Neuronal stem cell (in vitro differentiated cells): ENCODE measurements at regions not wholly inside any gene's neighbourhood (a gene's known extent, or its start where the extent isn't known, plus 50 kb on each side); places are given as distances from the start of the nearest gene placed in this dataset.

Source experiments
- DNase-seq: peaks from one replicate; pipeline ENCODE4 v3.0.0-alpha.2; 2013; ENCODE audit warnings: low spot score
- H2AFZ ChIP-seq: one replicate; pipeline ENCODE4 v1.6.1; 2013; ENCODE audit warnings: mild to moderate bottlenecking, low read length, inconsistent platforms
- H2AK5ac ChIP-seq: 2 replicates; pipeline ENCODE4 v1.6.1; 2013; ENCODE audit warnings: low read depth, mild to moderate bottlenecking, inconsistent platforms, low read length, moderate library complexity, mixed read lengths
- H2BK120ac ChIP-seq: 2 replicates; pipeline ENCODE4 v1.6.1; 2013; ENCODE audit warnings: low read depth, mild to moderate bottlenecking, inconsistent platforms, low read length, moderate library complexity, mixed read lengths
- H2BK12ac ChIP-seq: one replicate; pipeline ENCODE4 v1.6.1; 2013; ENCODE audit warnings: low read length, inconsistent platforms
- H2BK15ac ChIP-seq: 2 replicates; pipeline ENCODE4 v1.6.1; 2013; ENCODE audit warnings: mild to moderate bottlenecking, low read length, inconsistent platforms, mixed read lengths
- H2BK5ac ChIP-seq: one replicate; pipeline ENCODE4 v1.6.1; 2013; ENCODE audit warnings: inconsistent platforms, mild to moderate bottlenecking, low read length, moderate library complexity
- H3K14ac ChIP-seq: one replicate; pipeline ENCODE4 v1.6.1; 2013; ENCODE audit warnings: low read length, inconsistent platforms
- H3K18ac ChIP-seq: 2 replicates; pipeline ENCODE4 v1.6.1; 2013; ENCODE audit warnings: low read length, inconsistent platforms
- H3K23ac ChIP-seq: 2 replicates; pipeline ENCODE4 v1.6.1; 2013; ENCODE audit warnings: low read depth, mild to moderate bottlenecking, mixed read lengths, low read length, inconsistent platforms; ENCODE audit not compliant: poor library complexity
- H3K27ac ChIP-seq: replicated peaks from 3 replicates; pipeline ENCODE4 v1.5.1; 2013; ENCODE audit warnings: low read length, inconsistent platforms
- H3K27me3 ChIP-seq, 3 experiments: 2 replicates each; pipeline ENCODE4 v1.6.1; 2013; ENCODE audit warnings: low read length in 3 of 3, mild to moderate bottlenecking in 2 of 3, inconsistent platforms in 1 of 3, low read depth in 1 of 3, mixed read lengths in 1 of 3, moderate library complexity in 1 of 3; ENCODE audit not compliant: control insufficient read depth in 3 of 3, insufficient read depth in 3 of 3
- H3K36me3 ChIP-seq, 2 donors: replicated peaks in 1 of 2; 2 replicates each; pipeline ENCODE4 v1.6.1; 2013; ENCODE audit warnings: low read length in 2 of 2; ENCODE audit not compliant: control insufficient read depth in 2 of 2, insufficient read depth in 2 of 2
- H3K4ac ChIP-seq: 2 replicates; pipeline ENCODE4 v1.6.1; 2013; ENCODE audit warnings: inconsistent platforms, mild to moderate bottlenecking, low read length, moderate library complexity
- H3K4me1 ChIP-seq, 2 donors: 1 replicate in 1 of 2; 2 replicates in 1 of 2; pipeline ENCODE4 v1.6.1; 2013; ENCODE audit warnings: low read length in 2 of 2, low read depth in 1 of 2; ENCODE audit not compliant: control insufficient read depth in 2 of 2, insufficient read depth in 1 of 2
- H3K4me2 ChIP-seq: one replicate; pipeline ENCODE4 v1.6.1; 2013; ENCODE audit warnings: mild to moderate bottlenecking, low read length, inconsistent platforms; ENCODE audit not compliant: insufficient read depth, poor library complexity, severe bottlenecking
- H3K4me3 ChIP-seq, 2 donors: 2 replicates each; pipeline ENCODE4 v1.5.1; 2013; ENCODE audit warnings: low read length in 2 of 2, mild to moderate bottlenecking in 2 of 2, inconsistent platforms in 1 of 2, moderate library complexity in 1 of 2
- H3K79me1 ChIP-seq: one replicate; pipeline ENCODE4 v1.6.1; 2013; ENCODE audit warnings: low read depth, mild to moderate bottlenecking, inconsistent platforms, low read length, moderate library complexity
- H3K9ac ChIP-seq: one replicate; pipeline ENCODE4 v1.6.1; 2013; ENCODE audit warnings: mild to moderate bottlenecking, low read depth, low read length, inconsistent platforms; ENCODE audit not compliant: poor library complexity
- H3K9me3 ChIP-seq, 2 donors: replicated peaks in 1 of 2; 2 replicates each; pipeline versions ENCODE3 to v1.6.1; 2013; ENCODE audit warnings: low read length in 2 of 2, mild to moderate bottlenecking in 2 of 2, inconsistent platforms in 1 of 2, low read depth in 1 of 2, mixed read lengths in 1 of 2, moderate library complexity in 1 of 2; ENCODE audit not compliant: control insufficient read depth in 2 of 2, insufficient read depth in 1 of 2
- H4K8ac ChIP-seq: one replicate; pipeline ENCODE4 v1.6.1; 2013; ENCODE audit warnings: low read depth, mild to moderate bottlenecking, inconsistent platforms, low read length, moderate library complexity
- H4K91ac ChIP-seq: one replicate; pipeline ENCODE4 v1.6.1; 2013; ENCODE audit warnings: low read length, low read depth, mild to moderate bottlenecking, inconsistent platforms; ENCODE audit not compliant: poor library complexity
- WGBS, 2 donors: extraction: QIAGEN DNeasy Blood & Tissue Kit; methylation state at CpG; one replicate each; pipeline ENCODE4 v1.1.7; 2013; ENCODE audit warnings: missing lambda C conversion rate in 2 of 2, mixed read lengths in 1 of 2; ENCODE audit not compliant: insufficient read length in 2 of 2, insufficient replicate concordance in 1 of 2; ENCODE audit errors: extremely low coverage in 2 of 2; 5-methylcytosine and 5-hydroxymethylcytosine counted together

DNA sequence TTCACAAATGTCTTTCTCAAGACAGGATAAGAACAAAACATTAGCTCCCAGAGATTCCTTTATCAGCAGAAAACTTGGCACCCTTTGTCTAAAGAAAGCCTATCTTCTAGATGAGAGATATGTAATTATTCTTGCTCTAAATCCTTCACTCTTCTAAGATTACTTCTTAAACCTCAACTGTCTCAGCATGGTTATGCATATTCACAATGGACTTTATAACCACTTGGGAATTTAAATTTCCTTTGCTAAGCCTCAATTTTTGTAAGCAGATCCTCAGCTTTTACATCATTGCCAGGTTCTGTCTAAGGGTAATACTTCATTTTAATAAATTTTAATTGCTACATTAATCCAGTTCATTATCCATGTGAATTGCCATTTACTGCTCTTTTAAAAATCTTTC, 433.6 kb upstream of the DDI1 start:
- Histone ChIP-seq H3K79me1 (no peaks in the 10 kb centered on the region), H3K27me3 (no peaks in the 10 kb centered on the region), H3K4me3 (no peak overlapping the region), H3K23ac (no peak overlapping the region), H3K36me3 (no peaks in the 10 kb centered on the region), H3K4me2 (no peak overlapping the region), H2BK15ac (no peak overlapping the region), H3K4me1 (no peaks in the 10 kb centered on the region), H3K4ac (no peak overlapping the region), H3K18ac (no peak overlapping the region), H3K27ac (no peak overlapping the region), H2BK12ac (no peak overlapping the region), H4K91ac (no peak overlapping the region), H2BK120ac (no peak overlapping the region), H2BK5ac (no peak overlapping the region), H3K14ac (no peak overlapping the region), H3K9ac (no peak overlapping the region), H2AFZ (no peak overlapping the region), H4K8ac (no peak overlapping the region), H2AK5ac (no peak overlapping the region), H3K9me3 (no peaks in the 10 kb centered on the region)
- DNase-seq = no peak

DNA sequence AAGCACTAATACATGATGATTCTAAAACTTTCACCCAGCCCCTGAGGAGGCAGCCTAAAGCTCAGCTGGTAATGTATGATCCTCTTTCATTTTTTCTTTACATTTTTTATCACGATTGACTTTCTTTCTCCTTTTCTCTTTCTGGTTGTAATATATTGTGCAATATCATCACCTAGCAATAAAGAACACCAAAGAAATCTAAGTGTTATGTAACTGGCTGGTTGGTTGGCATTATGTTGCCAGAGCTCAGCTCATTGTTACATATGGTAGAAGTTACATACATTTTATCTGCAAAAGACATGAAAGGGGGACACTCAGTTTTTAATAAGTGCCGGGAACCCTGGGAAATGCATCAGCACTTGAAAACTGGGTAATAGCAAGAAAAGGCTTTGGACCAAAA, 432.1 kb upstream of the DDI1 start:
- no peak overlapping the region for H2BK5ac ChIP-seq
- no peak overlapping the region for H3K4me3 ChIP-seq
- H3K14ac ChIP-seq = no peak overlapping the region
- H3K4ac ChIP-seq = no peak overlapping the region
- H4K91ac ChIP-seq = no peak overlapping the region
- no peak overlapping the region for H3K23ac ChIP-seq
- H3K27ac ChIP-seq = no peak overlapping the region
- no peak for DNase-seq
- H3K36me3 ChIP-seq = no peaks in the 10 kb centered on the region
- H3K4me1 ChIP-seq = no peaks in the 10 kb centered on the region
- no peak overlapping the region for H2AK5ac ChIP-seq
- no peak overlapping the region for H3K18ac ChIP-seq
- H3K27me3 ChIP-seq = no peaks in the 10 kb centered on the region
- no peak overlapping the region for H3K9ac ChIP-seq
- no peak overlapping the region for H2BK120ac ChIP-seq
- H2AFZ ChIP-seq = no peak overlapping the region
- H3K9me3 ChIP-seq = no peaks in the 10 kb centered on the region
- no peak overlapping the region for H2BK15ac ChIP-seq
- no peak overlapping the region for H4K8ac ChIP-seq
- no peak overlapping the region for H2BK12ac ChIP-seq
- H3K4me2 ChIP-seq = no peak overlapping the region
- H3K79me1 ChIP-seq = no peaks in the 10 kb centered on the region
- WGBS, 2 donors = no CpG with 5 or more reads among the region's 2 CpGs

DNA sequence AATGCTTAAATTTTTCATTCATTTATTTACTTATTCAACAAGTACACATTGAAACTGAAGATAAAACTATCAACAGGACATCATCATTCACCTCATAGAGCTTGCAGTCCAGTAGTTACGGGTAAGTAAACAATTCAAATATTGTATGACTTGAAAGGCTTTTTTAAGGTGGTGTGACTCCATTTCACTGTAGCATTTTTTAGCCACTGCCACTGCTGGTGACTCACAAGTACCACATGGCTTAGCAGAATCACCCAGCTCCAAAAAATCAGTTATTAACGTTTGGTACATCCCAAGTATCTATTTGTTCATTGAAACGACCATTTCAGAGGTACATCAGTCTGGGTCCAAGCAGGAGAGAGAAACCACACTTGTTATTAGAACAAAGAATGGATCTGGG, 427.9 kb upstream of the DDI1 start:
- Histone ChIP-seq H3K4ac (no peak overlapping the region), H2AFZ (no peak overlapping the region), H3K9ac (no peak overlapping the region), H3K79me1 (no peaks in the 10 kb centered on the region), H3K4me1 (no peaks in the 10 kb centered on the region), H2BK5ac (no peak overlapping the region), H3K27me3 (no peaks in the 10 kb centered on the region), H3K9me3 (no peaks in the 10 kb centered on the region), H2AK5ac (no peak overlapping the region), H3K4me3 (no peak overlapping the region), H4K8ac (no peak overlapping the region), H2BK120ac (no peak overlapping the region), H3K23ac (no peak overlapping the region), H2BK15ac (no peak overlapping the region), H3K18ac (no peak overlapping the region), H3K36me3 (no peaks in the 10 kb centered on the region), H3K27ac (no peak overlapping the region), H4K91ac (no peak overlapping the region), H2BK12ac (no peak overlapping the region), H3K14ac (no peak overlapping the region), H3K4me2 (no peak overlapping the region)
- no CpG with 5 or more reads among the region's 3 CpGs for WGBS, 2 donors
- no peak for DNase-seq

DNA sequence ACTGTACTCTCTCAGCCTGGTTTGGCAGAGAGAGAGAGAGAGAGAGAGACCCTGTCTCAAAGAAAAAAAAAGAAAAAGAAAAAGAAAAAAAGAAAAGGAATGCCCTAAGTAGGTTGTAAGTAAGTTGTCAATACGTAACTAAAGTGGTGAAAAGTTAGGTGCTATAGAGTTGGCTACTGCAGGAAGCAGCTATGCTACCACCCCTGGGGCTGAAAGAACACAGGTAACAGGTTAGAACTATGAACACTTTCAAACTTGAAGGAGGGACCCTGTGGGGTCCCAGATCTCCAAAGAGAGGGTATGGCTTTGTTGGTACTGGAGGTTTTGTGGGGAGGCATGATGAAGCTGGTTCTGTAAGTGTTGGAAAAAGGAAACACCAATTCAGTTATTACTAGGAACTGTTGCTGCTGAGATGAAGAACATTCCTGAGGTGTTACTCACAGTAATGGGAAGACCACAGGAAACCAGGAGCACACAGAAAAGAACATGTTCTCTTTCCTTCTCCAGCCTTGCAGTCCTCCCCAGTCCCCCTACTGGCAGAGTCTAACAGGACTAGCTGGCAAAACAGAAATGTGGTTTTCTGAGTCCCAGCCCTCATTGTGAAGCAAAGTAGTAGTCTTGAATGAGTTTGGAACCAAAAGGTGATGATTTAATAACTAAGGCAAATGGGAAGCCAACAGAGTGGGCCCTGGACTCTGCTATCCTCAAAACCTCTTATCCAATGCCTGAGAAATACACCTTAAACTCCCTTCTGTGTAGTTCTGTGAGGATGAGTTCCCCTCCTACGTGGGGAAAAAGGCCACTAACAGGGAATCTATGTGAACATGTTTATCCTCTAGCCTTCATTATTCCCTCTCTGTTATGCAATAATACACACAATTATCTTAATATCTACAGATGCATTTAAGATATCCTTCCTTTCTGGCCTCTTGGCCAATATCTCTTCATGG, 427.0 kb upstream of the DDI1 start:
- Histone ChIP-seq H3K4me2 (no peak overlapping the region), H2AFZ (no peak overlapping the region), H4K8ac (no peak overlapping the region), H3K14ac (no peak overlapping the region), H3K27ac (no peak overlapping the region), H3K9ac (no peak overlapping the region), H3K4me3 (no peak overlapping the region), H3K79me1 (no peaks in the 10 kb centered on the region), H3K9me3 (no peaks in the 10 kb centered on the region), H3K36me3 (no peaks in the 10 kb centered on the region), H3K4ac (no peak overlapping the region), H4K91ac (no peak overlapping the region), H3K4me1 (no peaks in the 10 kb centered on the region), H3K23ac (no peak overlapping the region), H3K27me3 (no peaks in the 10 kb centered on the region), H2BK5ac (no peak overlapping the region), H2AK5ac (no peak overlapping the region), H3K18ac (no peak overlapping the region), H2BK12ac (no peak overlapping the region), H2BK15ac (no peak overlapping the region), H2BK120ac (no peak overlapping the region)
- WGBS, 2 donors = no CpG with 5 or more reads among the region's 2 CpGs
- no peak for DNase-seq
